ENCODE measurements at regions not wholly inside any gene's neighbourhood (a gene's known extent, or its start where the extent isn't known, plus 50 kb on each side); places are given as distances from the start of the nearest gene placed in this dataset.

DNA sequence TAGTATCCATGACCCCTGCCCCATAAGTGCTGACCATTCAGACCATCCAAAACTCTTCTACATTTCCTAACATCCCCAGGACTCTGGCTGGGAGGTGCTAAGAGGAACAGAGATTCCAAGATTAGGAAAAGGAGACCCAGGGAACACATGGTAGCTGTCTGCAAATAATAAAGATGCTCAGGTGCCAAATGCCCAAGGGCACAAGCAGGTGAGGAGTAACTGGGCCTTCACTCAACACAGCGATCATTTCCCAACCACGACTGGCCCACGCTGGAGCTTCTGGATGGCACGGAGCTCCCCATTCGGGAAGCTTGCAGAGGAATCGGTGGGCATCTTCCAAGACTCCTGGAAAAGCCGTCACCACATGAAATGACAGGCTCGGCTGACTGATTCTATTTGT lies 255.9 kb upstream of the SMIM21 start:
- TF ChIP-seq, protein P1, sequence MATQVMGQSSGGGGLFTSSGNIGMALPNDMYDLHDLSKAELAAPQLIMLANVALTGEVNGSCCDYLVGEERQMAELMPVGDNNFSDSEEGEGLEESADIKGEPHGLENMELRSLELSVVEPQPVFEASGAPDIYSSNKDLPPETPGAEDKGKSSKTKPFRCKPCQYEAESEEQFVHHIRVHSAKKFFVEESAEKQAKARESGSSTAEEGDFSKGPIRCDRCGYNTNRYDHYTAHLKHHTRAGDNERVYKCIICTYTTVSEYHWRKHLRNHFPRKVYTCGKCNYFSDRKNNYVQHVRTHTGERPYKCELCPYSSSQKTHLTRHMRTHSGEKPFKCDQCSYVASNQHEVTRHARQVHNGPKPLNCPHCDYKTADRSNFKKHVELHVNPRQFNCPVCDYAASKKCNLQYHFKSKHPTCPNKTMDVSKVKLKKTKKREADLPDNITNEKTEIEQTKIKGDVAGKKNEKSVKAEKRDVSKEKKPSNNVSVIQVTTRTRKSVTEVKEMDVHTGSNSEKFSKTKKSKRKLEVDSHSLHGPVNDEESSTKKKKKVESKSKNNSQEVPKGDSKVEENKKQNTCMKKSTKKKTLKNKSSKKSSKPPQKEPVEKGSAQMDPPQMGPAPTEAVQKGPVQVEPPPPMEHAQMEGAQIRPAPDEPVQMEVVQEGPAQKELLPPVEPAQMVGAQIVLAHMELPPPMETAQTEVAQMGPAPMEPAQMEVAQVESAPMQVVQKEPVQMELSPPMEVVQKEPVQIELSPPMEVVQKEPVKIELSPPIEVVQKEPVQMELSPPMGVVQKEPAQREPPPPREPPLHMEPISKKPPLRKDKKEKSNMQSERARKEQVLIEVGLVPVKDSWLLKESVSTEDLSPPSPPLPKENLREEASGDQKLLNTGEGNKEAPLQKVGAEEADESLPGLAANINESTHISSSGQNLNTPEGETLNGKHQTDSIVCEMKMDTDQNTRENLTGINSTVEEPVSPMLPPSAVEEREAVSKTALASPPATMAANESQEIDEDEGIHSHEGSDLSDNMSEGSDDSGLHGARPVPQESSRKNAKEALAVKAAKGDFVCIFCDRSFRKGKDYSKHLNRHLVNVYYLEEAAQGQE (IDR thresholded peaks at IDR 0.05; ENCODE audit: insufficient replicate concordance, low read depth): no peak
- TF ChIP-seq GABPA (IDR thresholded peaks at IDR 0.05; ENCODE audit: low read depth): no peak
- TF ChIP-seq, protein P2, sequence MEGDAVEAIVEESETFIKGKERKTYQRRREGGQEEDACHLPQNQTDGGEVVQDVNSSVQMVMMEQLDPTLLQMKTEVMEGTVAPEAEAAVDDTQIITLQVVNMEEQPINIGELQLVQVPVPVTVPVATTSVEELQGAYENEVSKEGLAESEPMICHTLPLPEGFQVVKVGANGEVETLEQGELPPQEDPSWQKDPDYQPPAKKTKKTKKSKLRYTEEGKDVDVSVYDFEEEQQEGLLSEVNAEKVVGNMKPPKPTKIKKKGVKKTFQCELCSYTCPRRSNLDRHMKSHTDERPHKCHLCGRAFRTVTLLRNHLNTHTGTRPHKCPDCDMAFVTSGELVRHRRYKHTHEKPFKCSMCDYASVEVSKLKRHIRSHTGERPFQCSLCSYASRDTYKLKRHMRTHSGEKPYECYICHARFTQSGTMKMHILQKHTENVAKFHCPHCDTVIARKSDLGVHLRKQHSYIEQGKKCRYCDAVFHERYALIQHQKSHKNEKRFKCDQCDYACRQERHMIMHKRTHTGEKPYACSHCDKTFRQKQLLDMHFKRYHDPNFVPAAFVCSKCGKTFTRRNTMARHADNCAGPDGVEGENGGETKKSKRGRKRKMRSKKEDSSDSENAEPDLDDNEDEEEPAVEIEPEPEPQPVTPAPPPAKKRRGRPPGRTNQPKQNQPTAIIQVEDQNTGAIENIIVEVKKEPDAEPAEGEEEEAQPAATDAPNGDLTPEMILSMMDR (IDR thresholded peaks at IDR 0.05; ENCODE audit: insufficient read depth, low read length): no peak
- TF ChIP-seq SPI1 (IDR thresholded peaks at IDR 0.05; ENCODE audit: borderline replicate concordance, low read depth): no peak
- peaks cover 4% of the 10 kb centered on the region for H3K27me3 ChIP-seq (ENCODE audit: insufficient read depth, poor library complexity, severe bottlenecking)
- H3K27ac ChIP-seq (replicated peaks): no peak overlapping the region
- DNase-seq (ENCODE audit: low read depth in 1 of 2, low spot score in 1 of 2): no peak
- no peak overlapping the region for H3K4me3 ChIP-seq (replicated peaks; ENCODE audit: insufficient read depth, low read length)

DNA sequence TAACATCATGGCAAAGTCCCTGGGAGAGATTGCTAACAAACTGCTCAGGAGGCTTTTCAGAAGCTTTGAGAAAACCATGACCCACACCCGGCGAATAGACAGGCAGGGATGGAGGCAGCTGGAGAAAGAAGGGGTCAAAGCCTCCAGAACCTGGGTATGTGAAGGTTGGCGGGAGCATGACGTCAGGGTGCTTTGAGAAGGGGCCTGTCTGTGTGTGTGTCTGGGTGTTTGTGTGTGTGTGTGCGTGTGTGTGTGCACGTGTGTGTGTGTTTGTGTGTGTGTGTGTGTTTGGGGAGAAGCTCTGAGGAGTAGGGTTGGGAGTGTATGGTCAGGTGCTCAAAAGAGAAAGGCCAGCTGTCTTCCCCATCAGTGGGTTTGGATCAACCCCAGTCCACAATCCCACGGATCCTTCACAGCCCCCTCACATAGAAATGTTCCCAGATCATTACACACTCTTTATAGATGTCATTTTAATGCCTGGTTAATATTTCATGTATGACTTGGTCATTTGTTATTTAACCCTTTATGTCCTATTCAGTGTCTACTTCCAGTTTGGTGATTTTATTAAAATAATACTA lies 254.1 kb upstream of the SMIM21 start:
- H3K4me3 ChIP-seq (replicated peaks; ENCODE audit: insufficient read depth, low read length): no peak overlapping the region
- TF ChIP-seq SPI1 (IDR thresholded peaks at IDR 0.05; ENCODE audit: borderline replicate concordance, low read depth): no peak
- no peak for TF ChIP-seq GABPA (IDR thresholded peaks at IDR 0.05; ENCODE audit: low read depth)
- no peak for TF ChIP-seq POLR2AphosphoS5 (IDR thresholded peaks at IDR 0.05; ENCODE audit: low read depth)
- TF ChIP-seq, protein P1 (IDR thresholded peaks at IDR 0.05; ENCODE audit: insufficient replicate concordance, low read depth): no peak
- TF ChIP-seq, protein P2 (IDR thresholded peaks at IDR 0.05; ENCODE audit: insufficient read depth, low read length): no peak
- H3K27me3 ChIP-seq (ENCODE audit: insufficient read depth, poor library complexity, severe bottlenecking): no peaks in the 10 kb centered on the region
- no peak overlapping the region for H3K27ac ChIP-seq (replicated peaks)
- no peak for DNase-seq (ENCODE audit: low read depth in 1 of 2, low spot score in 1 of 2)

DNA sequence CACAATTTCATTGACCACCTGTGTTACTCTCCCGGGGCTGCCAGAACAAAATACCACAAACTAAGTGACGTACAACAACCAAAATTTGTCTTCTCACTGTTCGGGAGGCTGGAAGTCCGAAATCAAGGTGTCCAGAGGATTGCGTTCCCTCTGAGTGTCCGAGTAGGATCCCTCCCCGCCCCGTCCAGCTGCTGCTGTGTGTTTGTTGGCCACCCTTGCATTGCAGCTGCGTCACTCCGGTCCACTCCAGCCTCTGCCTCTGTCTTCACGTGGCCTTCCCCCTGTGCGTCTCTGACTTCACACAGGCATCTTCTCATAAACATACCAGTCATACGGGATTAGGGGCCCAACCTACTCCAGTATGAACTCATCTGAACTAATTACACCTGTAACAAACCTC lies 251.8 kb upstream of the SMIM21 start:
- Histone ChIP-seq H3K27me3 (ENCODE audit: insufficient read depth, poor library complexity, severe bottlenecking) (no peaks in the 10 kb centered on the region), H3K4me3 (replicated peaks; ENCODE audit: insufficient read depth, low read length) (no peak overlapping the region), H3K27ac (replicated peaks) (no peak overlapping the region)
- TF ChIP-seq, protein P1 (IDR thresholded peaks at IDR 0.05; ENCODE audit: insufficient replicate concordance, low read depth): no peak
- no peak for TF ChIP-seq SPI1 (IDR thresholded peaks at IDR 0.05; ENCODE audit: borderline replicate concordance, low read depth)
- TF ChIP-seq, protein P2 (IDR thresholded peaks at IDR 0.05; ENCODE audit: insufficient read depth, low read length): no peak
- TF ChIP-seq POLR2AphosphoS5 (IDR thresholded peaks at IDR 0.05; ENCODE audit: low read depth): no peak
- no peak for TF ChIP-seq GABPA (IDR thresholded peaks at IDR 0.05; ENCODE audit: low read depth)
- DNase-seq (ENCODE audit: low read depth in 1 of 2, low spot score in 1 of 2): no peak

All from HL-60 (cell line).